ENCODE measurements at regions not wholly inside any gene's neighbourhood (a gene's known extent, or its start where the extent isn't known, plus 50 kb on each side); places are given as distances from the start of the nearest gene placed in this dataset.

- H3K4me3 Mint-ChIP-seq (ENCODE audit: unreplicated experiment): no peak overlapping the region
- no peak for DNase-seq
- H3K27me3 Mint-ChIP-seq (ENCODE audit: unreplicated experiment): no peaks in the 10 kb centered on the region
- H3K27ac Mint-ChIP-seq (ENCODE audit: unreplicated experiment): no peak overlapping the region
- peaks cover 2% of the 10 kb centered on the region for H3K9me3 Mint-ChIP-seq (ENCODE audit: unreplicated experiment)
- H3K4me1 Mint-ChIP-seq (ENCODE audit: low read depth, unreplicated experiment): peaks cover 15% of the 10 kb centered on the region
- TF ChIP-seq CTCF (IDR thresholded peaks at IDR 0.05; ENCODE audit: partially characterized antibody, unreplicated experiment): no peak
- H3K36me3 Mint-ChIP-seq (ENCODE audit: unreplicated experiment): no peaks in the 10 kb centered on the region
These were observed 147.4 kb downstream of the TEX36 start for GRCh38 chr10:125535559-125535958.

GRCh38 chr10:125534515-125534914, 148.4 kb downstream of the TEX36 start:
- peaks cover 16% of the 10 kb centered on the region for H3K4me1 Mint-ChIP-seq (ENCODE audit: low read depth, unreplicated experiment)
- DNase-seq: no peak
- no peaks in the 10 kb centered on the region for H3K36me3 Mint-ChIP-seq (ENCODE audit: unreplicated experiment)
- H3K4me3 Mint-ChIP-seq (ENCODE audit: unreplicated experiment): no peak overlapping the region
- H3K27ac Mint-ChIP-seq (ENCODE audit: unreplicated experiment): no peak overlapping the region
- H3K27me3 Mint-ChIP-seq (ENCODE audit: unreplicated experiment): no peaks in the 10 kb centered on the region
- no peak for TF ChIP-seq CTCF (IDR thresholded peaks at IDR 0.05; ENCODE audit: partially characterized antibody, unreplicated experiment)
- H3K9me3 Mint-ChIP-seq (ENCODE audit: unreplicated experiment): peaks cover 2% of the 10 kb centered on the region

GRCh38 chr10:125533866-125534265, 149.1 kb downstream of the TEX36 start:
- Mint-ChIP-seq H3K4me1 (ENCODE audit: low read depth, unreplicated experiment) (peaks cover 16% of the 10 kb centered on the region), H3K27me3 (ENCODE audit: unreplicated experiment) (no peaks in the 10 kb centered on the region), H3K36me3 (ENCODE audit: unreplicated experiment) (no peaks in the 10 kb centered on the region), H3K27ac (ENCODE audit: unreplicated experiment) (peak overlapping the region; percentile 38), H3K4me3 (ENCODE audit: unreplicated experiment) (peak overlapping the region; percentile 9), H3K9me3 (ENCODE audit: unreplicated experiment) (peaks cover 6% of the 10 kb centered on the region)
- no peak for DNase-seq
- TF ChIP-seq CTCF (IDR thresholded peaks at IDR 0.05; ENCODE audit: partially characterized antibody, unreplicated experiment): no peak

GRCh38 chr10:125531465-125531864, 151.5 kb downstream of the TEX36 start:
- no peaks in the 10 kb centered on the region for H3K36me3 Mint-ChIP-seq (ENCODE audit: unreplicated experiment)
- H3K4me1 Mint-ChIP-seq (ENCODE audit: low read depth, unreplicated experiment): peaks cover 16% of the 10 kb centered on the region
- H3K9me3 Mint-ChIP-seq (ENCODE audit: unreplicated experiment): peaks cover 6% of the 10 kb centered on the region
- DNase-seq: peak; percentile 32
- TF ChIP-seq CTCF (IDR thresholded peaks at IDR 0.05; ENCODE audit: partially characterized antibody, unreplicated experiment): no peak
- peak overlapping the region; percentile 64 for H3K27ac Mint-ChIP-seq (ENCODE audit: unreplicated experiment)
- no peaks in the 10 kb centered on the region for H3K27me3 Mint-ChIP-seq (ENCODE audit: unreplicated experiment)
- no peak overlapping the region for H3K4me3 Mint-ChIP-seq (ENCODE audit: unreplicated experiment)

- no peak overlapping the region for H3K4me3 Mint-ChIP-seq (ENCODE audit: unreplicated experiment)
- H3K27ac Mint-ChIP-seq (ENCODE audit: unreplicated experiment): no peak overlapping the region
- no peak for TF ChIP-seq CTCF (IDR thresholded peaks at IDR 0.05; ENCODE audit: partially characterized antibody, unreplicated experiment)
- peaks cover 6% of the 10 kb centered on the region for H3K27me3 Mint-ChIP-seq (ENCODE audit: unreplicated experiment)
- no peak for DNase-seq
- H3K9me3 Mint-ChIP-seq (ENCODE audit: unreplicated experiment): no peaks in the 10 kb centered on the region
- H3K36me3 Mint-ChIP-seq (ENCODE audit: unreplicated experiment): peaks cover 10% of the 10 kb centered on the region
- H3K4me1 Mint-ChIP-seq (ENCODE audit: low read depth, unreplicated experiment): no peaks in the 10 kb centered on the region
These were observed 159.6 kb downstream of the TEX36 start for GRCh38 chr10:125523347-125523746.

Data from glutamatergic neuron (in vitro differentiated cells).